ENCODE measurements at regions not wholly inside any gene's neighbourhood (a gene's known extent, or its start where the extent isn't known, plus 50 kb on each side); places are given as distances from the start of the nearest gene placed in this dataset.

DNA sequence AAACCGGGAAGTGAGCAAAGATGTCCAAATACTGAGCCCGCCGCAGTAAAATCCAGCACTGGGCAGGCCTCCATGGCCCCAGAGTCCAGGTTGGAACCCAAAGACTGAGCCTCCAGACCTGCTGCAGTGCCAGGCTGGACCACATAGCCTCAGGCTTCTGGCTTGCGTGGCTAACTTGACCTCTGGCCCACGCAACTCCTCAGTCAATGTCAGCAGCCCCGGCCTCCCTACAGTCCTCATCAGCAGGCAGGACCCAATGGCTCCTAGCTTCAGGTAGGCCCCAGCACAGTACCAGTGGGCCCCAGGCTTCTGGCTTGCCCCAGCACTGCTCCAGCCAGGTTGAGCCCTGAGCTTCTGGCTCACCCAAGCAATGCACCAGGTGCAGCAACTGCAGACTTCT lies 245.1 kb upstream of the AFDN start:
- TF ChIP-seq, protein P1, sequence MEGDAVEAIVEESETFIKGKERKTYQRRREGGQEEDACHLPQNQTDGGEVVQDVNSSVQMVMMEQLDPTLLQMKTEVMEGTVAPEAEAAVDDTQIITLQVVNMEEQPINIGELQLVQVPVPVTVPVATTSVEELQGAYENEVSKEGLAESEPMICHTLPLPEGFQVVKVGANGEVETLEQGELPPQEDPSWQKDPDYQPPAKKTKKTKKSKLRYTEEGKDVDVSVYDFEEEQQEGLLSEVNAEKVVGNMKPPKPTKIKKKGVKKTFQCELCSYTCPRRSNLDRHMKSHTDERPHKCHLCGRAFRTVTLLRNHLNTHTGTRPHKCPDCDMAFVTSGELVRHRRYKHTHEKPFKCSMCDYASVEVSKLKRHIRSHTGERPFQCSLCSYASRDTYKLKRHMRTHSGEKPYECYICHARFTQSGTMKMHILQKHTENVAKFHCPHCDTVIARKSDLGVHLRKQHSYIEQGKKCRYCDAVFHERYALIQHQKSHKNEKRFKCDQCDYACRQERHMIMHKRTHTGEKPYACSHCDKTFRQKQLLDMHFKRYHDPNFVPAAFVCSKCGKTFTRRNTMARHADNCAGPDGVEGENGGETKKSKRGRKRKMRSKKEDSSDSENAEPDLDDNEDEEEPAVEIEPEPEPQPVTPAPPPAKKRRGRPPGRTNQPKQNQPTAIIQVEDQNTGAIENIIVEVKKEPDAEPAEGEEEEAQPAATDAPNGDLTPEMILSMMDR (conservative IDR thresholded peaks at IDR 0.05): no peak
- peaks cover 20% of the 10 kb centered on the region for H3K9me3 Mint-ChIP-seq
- peaks cover 24% of the 10 kb centered on the region for H3K4me1 Mint-ChIP-seq (ENCODE audit: unreplicated experiment)
- no peaks in the 10 kb centered on the region for H3K27me3 Mint-ChIP-seq
- H3K27ac Mint-ChIP-seq: no peak overlapping the region
- no peak overlapping the region for H3K4me3 Mint-ChIP-seq
- no peaks in the 10 kb centered on the region for H3K36me3 Mint-ChIP-seq
- peak; percentile 50 for DNase-seq (ENCODE audit: extremely low spot score, unreplicated experiment)

DNA sequence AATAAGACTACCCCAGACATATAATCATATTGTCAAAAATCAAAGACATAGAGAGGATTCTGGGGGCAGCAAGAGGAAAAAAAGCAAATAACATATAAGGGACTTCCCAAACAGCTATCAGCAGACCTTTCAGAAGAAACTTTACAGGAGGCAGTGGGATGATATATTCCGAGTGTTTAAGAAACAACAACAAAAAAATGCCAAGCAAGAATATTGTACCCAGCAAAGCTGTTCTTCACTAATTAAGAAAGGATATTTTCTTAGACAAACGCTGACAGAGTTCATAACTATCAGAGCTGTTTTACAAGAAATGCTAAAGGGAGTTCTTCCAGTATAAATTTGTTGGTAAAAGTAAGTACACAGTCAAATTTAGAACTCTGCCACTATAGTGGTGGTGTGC lies 243.3 kb upstream of the AFDN start:
- Mint-ChIP-seq H3K9me3 (peaks cover 19% of the 10 kb centered on the region), H3K27ac (no peak overlapping the region), H3K4me1 (ENCODE audit: unreplicated experiment) (peaks cover 17% of the 10 kb centered on the region), H3K36me3 (no peaks in the 10 kb centered on the region), H3K4me3 (no peak overlapping the region), H3K27me3 (no peaks in the 10 kb centered on the region)
- TF ChIP-seq, protein P1 (conservative IDR thresholded peaks at IDR 0.05): no peak
- no peak for DNase-seq (ENCODE audit: extremely low spot score, unreplicated experiment)

DNA sequence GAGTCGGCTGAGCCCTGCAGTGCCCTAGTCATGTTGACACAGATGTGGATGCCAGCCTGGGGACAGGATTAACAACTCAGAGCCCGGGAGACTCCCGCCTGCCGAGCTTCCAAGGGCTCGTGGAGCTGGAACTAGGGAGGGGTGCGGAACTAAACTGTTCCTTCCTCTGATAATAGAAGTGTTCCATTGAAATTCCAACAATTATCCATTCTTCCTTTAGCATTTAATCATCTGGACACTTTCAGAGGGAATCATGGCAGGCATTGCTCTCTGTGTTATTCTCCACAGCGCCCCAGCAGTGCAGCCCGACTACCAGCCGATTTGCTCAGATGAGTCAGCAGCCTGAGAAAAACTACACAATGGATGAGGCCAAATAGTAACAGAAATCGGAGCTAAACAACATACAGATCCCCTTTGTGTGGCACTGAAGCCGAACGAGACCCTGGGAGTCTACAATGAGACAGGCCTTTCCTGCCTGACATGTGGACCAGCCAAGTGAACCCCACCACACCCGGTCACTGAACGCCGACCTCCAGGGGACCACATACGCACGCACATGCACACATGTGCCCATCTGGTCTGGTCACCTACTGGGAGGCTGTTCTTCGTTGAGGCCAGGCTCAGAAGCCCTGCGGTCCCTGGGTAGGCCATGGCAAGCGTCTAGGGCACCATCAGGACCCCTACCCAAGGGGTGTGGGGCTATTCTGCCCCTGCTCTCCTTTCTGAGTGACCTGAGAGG lies 238.4 kb upstream of the AFDN start:
- TF ChIP-seq, protein P1 (conservative IDR thresholded peaks at IDR 0.05): peak; percentile 18
- H3K27me3 Mint-ChIP-seq: peaks cover 6% of the 10 kb centered on the region
- DNase-seq (ENCODE audit: extremely low spot score, unreplicated experiment): peak; percentile 66
- peaks cover 23% of the 10 kb centered on the region for H3K9me3 Mint-ChIP-seq
- H3K4me1 Mint-ChIP-seq (ENCODE audit: unreplicated experiment): peaks cover 4% of the 10 kb centered on the region
- no peaks in the 10 kb centered on the region for H3K36me3 Mint-ChIP-seq
- peak overlapping the region; percentile 65 for H3K27ac Mint-ChIP-seq
- H3K4me3 Mint-ChIP-seq: no peak overlapping the region

DNA sequence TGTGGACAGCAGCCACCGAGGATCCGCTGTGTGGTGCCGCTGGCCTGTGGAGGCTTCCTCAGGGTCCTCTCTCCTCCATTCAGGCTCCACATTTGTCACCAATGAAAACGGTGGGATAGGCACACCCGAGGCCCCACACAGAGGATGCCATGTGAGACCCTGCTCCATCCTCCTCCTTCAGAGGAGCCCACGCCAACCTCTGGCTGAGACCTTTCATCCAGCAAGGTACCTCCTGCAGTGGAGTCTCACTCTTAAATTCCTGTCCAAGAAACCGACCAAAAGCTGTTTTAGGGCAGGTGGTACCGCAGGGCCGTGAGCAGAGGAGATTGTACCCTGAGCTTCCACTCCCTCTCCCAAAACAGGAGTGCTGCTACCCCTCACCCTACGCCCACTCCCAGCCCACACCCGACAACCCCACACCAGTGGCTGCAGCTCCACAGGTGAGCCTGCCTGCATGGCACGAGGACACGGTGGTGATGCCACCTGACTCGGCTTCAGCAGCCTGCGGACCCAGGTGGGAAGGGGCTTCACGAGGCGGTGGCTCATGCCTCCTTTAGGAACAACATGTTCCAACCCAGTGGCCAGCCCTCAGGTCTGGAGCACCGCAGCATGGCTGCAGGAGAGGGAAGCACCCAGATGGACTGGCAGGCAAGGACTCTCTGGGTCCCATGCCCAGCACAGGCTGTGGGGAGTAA lies 237.6 kb upstream of the AFDN start:
- Mint-ChIP-seq H3K4me3 (no peak overlapping the region), H3K9me3 (peaks cover 23% of the 10 kb centered on the region), H3K27me3 (peaks cover 6% of the 10 kb centered on the region), H3K4me1 (ENCODE audit: unreplicated experiment) (peaks cover 4% of the 10 kb centered on the region), H3K36me3 (no peaks in the 10 kb centered on the region), H3K27ac (no peak overlapping the region)
- peak; percentile 62 for DNase-seq (ENCODE audit: extremely low spot score, unreplicated experiment)
- TF ChIP-seq, protein P1 (conservative IDR thresholded peaks at IDR 0.05): no peak

DNA sequence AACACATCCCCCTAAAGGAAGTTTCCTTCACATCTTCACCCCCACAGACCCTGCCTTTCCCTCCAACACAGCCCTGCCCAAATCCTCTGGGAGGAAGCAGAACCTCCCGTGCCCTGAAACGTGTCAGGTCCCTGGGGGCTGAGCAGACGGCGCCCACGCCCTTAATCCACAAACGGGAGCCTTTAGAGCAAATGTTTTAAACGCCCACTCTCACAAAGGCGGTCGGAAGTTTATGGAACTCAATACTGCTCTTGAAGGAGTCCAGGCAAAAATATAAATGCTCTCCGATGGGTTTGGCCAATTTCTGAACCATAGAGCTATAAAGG lies 237.1 kb upstream of the AFDN start:
- Mint-ChIP-seq H3K9me3 (peaks cover 23% of the 10 kb centered on the region), H3K27ac (no peak overlapping the region), H3K4me3 (no peak overlapping the region), H3K4me1 (ENCODE audit: unreplicated experiment) (peaks cover 4% of the 10 kb centered on the region), H3K36me3 (no peaks in the 10 kb centered on the region), H3K27me3 (peaks cover 6% of the 10 kb centered on the region)
- TF ChIP-seq, protein P1 (conservative IDR thresholded peaks at IDR 0.05): no peak
- peak; percentile 25 for DNase-seq (ENCODE audit: extremely low spot score, unreplicated experiment)
